ENCODE measurements at regions not wholly inside any gene's neighbourhood (a gene's known extent, or its start where the extent isn't known, plus 50 kb on each side); places are given as distances from the start of the nearest gene placed in this dataset.

DNA sequence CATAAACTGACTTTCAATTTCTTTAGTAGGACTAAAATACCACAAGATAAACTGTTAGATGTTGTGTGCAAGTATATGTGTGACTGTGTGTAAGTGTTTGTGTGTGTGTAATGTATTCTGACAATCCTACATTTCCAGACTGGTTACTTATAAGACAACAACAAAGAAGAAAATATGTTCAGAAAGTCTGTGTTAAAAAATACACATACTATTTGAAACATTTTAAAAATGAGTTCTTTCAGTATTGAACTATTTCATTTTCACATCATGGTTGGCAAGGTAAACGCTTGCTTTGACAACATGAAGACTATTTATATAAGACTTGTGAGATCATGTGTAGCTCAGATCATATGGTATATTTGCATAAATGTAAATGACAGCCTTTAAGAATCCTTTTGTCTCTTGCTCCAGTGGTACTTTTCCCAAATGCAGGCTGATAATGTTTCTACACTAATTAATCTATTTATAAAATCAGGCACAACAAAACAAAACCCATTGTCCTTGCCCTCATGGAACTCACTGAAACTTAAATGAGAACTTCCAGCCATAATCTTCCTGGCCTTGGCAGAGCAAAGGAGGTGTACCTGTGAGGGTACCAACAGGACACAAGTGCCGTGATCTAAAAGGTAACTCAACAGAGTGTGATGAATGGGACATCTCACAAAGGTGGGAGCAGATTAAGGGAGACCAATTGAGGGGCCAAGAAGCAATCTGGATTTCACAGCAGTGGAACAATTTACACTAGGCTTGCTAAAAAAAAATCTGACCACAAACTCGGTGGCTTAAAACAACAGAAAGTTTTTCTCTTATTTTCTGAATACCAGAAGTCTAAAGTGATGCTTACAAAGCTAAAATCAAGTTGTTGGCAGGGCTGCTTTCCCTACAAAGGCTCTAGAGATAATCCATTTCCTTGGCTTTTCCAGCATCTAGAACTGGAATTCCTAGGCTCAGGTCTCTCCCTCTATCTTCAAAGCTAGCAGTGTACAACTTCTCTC is 349.0 kb downstream of the TBC1D4 start:
- DNase-seq (ENCODE audit: low read depth), result no peak

DNA sequence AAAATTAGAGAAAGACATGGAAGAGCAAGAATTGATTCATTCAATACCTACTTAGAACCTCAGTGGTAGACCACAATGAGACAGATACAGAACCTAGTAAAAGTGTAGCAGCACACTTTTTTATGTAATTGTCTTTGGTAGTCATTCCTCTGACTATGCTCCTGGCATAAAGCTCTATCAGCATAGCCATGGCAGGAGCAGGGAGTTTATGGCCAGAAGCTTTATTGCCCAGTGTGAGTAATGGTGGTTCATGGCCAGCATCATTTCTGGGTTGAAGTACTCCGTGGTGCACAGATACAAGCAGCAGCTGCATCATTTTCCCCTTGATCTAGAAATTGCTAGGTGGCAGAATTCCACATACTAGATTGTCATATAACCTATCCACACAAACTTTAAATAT is 352.6 kb downstream of the TBC1D4 start:
- DNase-seq (ENCODE audit: low read depth), result no peak

DNA sequence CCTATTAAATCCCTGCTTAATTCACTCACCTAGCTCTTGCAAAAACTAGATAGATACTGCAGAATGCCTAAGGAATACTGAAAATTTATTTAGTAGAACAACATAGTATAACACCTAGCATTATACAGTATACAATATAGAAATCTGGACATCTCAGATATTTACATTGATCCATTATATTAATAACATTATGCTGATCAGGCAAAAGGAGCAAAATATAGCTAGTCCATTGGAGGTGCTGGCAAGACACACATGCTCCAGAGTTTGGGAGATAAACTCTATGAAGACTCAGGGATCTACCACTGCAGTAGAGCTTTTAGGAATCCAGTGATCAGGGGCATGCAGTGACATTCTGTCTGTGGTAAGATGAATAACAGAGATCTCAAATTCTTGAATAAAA is 357.6 kb downstream of the TBC1D4 start:
- no peak for DNase-seq (ENCODE audit: low read depth)

DNA sequence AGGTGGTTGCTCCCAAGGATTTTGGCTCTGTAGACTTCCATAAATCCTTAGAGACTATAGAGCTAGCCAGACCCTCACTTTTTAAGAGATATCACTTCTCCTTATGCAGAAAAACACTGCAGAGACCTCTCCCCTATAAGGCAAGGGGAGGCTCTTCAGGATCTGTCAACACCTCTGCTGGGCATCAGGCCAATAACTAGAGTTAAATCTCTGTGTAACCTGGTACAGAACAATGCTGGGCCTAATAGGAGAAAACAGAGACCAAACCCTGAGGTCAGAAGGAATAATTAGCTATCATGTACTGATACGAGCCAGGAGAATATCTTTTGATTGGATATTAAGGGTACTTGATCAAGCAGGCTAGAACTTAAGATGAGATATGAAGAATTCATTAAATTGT is 358.5 kb downstream of the TBC1D4 start:
- no peak for DNase-seq (ENCODE audit: low read depth)

DNA sequence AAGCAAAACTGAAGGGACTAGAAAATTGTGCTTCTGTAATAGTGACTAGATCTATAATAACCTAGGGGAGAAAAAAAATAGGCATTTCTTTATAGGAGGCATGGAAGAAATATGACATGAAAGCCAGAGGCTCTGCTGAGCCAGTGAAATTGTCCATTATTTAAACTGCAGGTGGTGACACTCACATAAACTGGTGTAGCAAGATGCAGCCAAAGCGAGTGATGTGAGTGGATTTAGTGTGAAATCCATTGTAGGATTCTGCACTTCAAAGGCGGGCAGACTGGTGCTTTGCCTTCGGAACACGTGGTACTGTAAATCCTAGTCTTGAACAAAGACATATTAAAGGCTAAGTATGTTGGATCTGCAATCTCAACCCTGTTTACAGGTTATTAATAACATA is 361.9 kb downstream of the TBC1D4 start:
- no peak for DNase-seq (ENCODE audit: low read depth)

DNA sequence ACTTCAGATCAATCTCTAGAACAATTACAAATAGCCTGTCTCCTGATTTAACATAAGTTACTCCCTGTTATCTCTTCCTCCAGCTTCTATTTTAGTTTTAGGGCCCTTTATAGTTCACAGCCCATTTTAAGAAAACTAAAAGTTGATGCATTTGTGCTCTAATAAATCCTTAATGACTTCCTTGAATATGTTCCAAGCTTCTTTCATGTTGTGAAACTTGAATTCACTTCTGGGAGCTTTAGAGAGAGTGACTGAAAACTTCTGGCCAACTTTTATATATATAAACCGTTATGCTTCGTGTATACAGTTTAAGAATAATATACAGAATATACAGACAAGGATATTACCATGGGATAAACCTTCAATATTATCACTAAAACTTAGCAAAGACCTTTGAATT is 366.8 kb downstream of the TBC1D4 start:
- DNase-seq (ENCODE audit: low read depth), result no peak

- no peak for DNase-seq (ENCODE audit: low read depth)
These were observed 378.0 kb downstream of the TBC1D4 start for GRCh38 chr13:75103976-75104375.

DNA sequence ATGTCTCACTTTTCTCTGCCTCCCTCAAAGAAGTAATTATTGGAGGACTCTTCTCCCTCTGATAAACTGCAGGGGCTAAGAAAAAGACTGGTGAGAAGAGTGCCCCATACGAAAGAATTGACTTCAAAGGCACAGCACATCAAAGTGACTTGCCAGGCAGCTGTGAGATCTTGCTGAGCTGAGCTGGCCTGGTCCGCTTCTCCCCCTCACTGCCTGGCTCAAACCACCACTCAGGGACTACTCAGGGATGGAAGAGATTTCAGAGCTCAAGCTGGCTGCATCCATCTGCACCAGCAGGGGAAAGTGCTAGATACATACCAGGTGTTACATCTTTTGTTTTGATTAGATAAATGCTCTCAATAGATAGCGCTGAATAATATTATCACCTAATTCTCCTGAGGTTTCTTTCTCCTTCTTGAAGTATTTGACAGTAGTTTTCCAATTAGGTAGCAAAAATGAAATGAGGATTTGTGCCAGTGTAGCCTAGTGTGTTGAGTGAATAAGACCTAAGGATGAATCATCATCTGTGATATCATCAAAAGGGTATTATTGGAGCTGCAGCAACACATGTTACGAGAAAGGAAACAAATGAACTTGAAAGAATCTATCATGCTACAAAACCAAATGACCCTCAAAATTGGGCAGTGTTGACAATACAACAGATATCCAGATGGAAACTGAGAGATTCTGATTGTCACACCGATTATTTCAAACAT is 379.8 kb downstream of the TBC1D4 start:
- peak; percentile 24 for DNase-seq (ENCODE audit: low read depth)

DNA sequence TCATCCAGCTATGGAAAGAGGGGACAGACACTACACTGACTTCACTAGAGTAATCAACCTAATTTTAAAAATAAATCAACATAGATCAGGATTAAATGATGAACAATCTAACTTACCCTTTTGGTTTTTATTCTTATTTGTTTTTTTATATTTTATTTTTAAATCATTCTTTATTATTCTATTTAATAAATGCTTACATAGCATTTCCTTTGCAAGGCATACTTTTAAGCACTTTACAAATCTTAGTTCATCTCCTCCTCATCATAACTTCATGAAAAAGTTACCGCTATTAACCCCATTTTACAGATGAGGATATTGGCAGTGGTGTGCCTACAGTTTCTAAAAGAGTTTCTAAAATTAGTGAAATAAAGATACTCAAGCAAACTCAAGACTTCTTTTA is 380.6 kb downstream of the TBC1D4 start:
- DNase-seq (ENCODE audit: low read depth), result no peak

DNA sequence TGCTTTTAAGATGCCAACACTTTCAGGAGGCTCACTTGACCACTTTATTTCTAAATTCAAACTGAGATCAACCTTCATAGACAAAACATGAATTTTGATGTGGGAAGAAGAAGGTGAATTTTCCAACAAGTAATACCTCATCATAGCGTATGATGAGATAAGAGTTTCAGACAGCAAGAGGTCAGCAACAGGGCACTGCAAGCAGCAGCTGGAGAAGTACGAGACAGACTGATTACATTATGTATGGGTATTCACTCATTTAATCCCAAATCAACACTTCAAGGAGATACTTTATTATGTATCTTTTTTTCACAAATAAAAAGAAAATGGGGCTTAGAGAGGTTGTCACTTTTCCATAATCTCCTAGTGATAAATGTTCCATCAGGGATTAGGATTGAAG is 389.8 kb downstream of the TBC1D4 start:
- DNase-seq (ENCODE audit: low read depth), result no peak

GRCh38 chr13:75091718-75092117 is 390.3 kb downstream of the TBC1D4 start:
- DNase-seq (ENCODE audit: low read depth), result no peak

GRCh38 chr13:75090872-75091615 is 390.9 kb downstream of the TBC1D4 start:
- DNase-seq (ENCODE audit: low read depth), result no peak

DNA sequence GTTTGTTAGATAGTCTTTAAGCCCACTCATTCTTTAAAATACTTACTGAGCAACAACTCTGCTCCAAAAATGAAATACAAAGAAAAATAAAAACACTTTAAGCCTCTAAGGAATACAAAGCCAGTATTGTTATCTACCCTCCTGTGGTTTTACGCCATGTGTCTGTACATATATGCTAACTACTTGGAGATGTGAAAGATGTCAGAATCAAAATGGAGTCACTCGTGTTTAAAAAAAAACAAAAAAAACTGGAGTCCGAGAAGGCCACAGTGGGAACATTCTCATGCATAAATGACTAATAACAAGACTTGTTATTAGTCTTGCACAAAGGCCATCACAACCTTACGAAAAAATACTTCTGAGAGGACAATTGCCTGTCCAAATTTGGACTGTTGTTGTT is 393.1 kb downstream of the TBC1D4 start:
- DNase-seq (ENCODE audit: low read depth), result no peak

DNA sequence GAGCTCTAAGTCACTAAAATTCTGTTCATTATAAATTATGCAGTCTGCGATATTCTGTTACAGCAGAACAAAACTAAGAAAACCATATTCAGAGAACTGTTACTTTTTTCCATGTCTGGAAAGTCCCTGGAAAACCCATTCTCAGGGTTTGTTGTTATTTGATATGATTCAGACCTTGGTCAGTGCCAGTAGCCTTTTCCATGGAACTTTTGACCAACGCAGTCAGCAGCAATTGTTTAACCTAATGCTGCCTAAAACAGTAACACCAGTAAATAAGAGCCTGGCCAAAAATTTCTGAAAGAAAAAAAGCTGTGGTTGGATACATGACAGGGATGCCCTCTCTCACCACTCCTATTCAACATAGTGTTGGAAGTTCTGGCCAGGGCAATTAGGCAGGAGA is 402.7 kb downstream of the TBC1D4 start:
- peak; percentile 36 for DNase-seq (ENCODE audit: low read depth)

DNA sequence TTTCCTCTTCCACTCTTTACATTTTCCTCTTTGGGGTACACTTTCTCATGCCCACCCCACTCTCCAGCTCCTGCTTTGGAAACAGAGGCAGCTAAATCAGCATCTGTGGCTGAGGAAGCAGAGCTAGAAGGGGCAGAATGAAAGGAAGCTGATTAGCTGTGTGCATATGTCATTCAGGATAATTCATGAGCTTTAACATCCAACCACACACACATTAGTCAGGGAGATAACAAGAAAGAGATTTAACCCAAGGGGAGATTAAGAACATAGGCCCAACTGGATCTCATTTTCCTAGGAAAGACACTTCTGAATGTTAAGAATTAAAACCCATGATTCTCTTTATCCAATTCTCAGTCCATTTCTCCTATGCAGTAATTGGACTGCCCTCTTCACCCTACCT is 405.5 kb downstream of the TBC1D4 start:
- no peak for DNase-seq (ENCODE audit: low read depth)

- DNase-seq (ENCODE audit: low read depth), result no peak
These were observed 408.2 kb downstream of the TBC1D4 start for GRCh38 chr13:75073786-75074185.

- DNase-seq (ENCODE audit: low read depth), result no peak
These were observed 409.1 kb downstream of the TBC1D4 start for GRCh38 chr13:75072891-75073290.

DNA sequence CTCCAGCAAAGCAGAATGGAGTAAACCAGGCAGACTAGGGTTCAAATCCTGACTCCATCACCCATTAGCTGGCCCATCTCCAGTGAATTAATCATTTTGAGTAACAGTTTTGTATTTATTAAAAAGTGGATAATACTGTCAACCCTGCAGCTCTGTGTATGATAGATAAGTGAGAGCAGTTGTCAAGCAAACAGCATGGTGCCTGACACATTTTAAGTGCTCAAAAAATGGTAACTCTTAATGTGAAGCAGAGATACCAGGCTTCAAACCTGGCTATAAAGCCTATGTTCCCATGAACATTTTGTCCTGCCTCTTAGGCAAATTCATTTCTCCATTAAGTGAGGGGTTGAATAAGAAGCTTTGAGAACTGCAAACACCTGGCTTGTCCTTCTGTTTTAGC is 409.6 kb downstream of the TBC1D4 start:
- no peak for DNase-seq (ENCODE audit: low read depth)

- DNase-seq (ENCODE audit: low read depth), result no peak
These were observed 410.2 kb downstream of the TBC1D4 start for GRCh38 chr13:75071796-75072195.

DNA sequence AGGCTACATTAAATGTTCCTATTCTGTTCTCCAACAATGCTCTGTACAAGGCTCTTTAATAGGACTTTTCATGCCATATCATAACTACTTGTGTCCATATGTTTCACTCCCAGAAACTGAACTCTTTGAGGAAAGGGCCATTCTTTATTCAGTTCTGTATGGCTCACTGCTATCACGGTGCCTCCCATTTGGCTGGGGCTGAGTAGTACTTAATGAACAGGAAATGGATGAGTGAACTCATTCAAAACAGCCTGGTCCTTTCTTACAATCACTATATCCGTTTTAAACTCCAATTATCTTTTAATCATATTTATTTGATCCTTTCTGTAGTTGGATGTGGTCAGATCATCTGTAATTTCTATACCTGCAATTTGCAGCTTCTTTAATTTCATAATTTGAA is 410.6 kb downstream of the TBC1D4 start:
- no peak for DNase-seq (ENCODE audit: low read depth)

DNA sequence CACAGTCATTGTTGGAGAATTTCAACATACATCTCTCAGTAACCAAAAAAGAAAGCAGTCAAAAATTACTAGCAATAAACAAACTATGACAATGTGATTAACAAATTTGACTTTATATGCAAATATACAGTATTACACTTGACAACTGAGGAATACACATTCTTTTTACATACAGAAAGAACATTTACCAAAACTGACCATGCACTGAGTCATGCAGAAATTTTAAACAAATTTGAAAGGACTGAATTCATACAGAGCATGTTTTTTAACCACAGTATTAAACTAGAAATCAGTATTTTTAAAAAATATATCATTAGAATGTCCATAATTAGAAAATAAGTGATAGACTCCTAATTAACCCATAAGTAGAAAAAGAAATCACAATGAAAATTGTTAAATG is 420.1 kb downstream of the TBC1D4 start:
- no peak for DNase-seq (ENCODE audit: low read depth)

- DNase-seq (ENCODE audit: low read depth), result no peak
These were observed 426.7 kb downstream of the TBC1D4 start for GRCh38 chr13:75055296-75055695.

DNA sequence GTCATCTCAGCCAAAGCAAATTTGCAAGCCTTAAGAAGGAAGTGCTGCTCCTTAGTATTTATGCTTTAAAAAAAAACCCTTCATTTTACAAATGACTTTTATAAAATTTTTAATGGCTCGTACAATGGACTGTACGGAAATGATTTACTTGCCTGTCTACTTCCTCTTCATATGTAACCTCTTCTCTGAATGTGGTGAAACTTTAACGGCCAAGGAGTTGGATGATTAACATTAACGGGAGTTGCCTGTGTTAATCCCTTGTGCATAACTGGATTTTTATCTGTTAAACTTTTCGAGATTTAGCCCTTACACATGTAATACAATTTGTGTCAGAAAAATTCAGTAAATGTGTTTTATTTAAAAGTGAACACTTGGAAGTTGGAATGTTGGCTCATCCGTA is 429.4 kb downstream of the TBC1D4 start:
- no peak for DNase-seq (ENCODE audit: low read depth)

Measured in non-pigmented ciliary epithelial cell (primary cell).